GM21390 (cell line): ENCODE measurements at regions not wholly inside any gene's neighbourhood (a gene's known extent, or its start where the extent isn't known, plus 50 kb on each side); places are given as distances from the start of the nearest gene placed in this dataset.
A peak's percentile ranks its signal among the peaks of the same experiment; 100 is the strongest.

ENCODE experiments used
- ATAC-seq: cut with Tn5 transposase; IDR thresholded peaks from one replicate; pipeline ENCODE4 v1.9.1; 2021; ENCODE audit not compliant: unreplicated experiment

GRCh38 chr6:45830441-45831139, 185.1 kb downstream of the CLIC5 start:
- ATAC-seq: peak; percentile 96

GRCh38 chr6:45829873-45830272, 185.8 kb downstream of the CLIC5 start:
- no peak for ATAC-seq

GRCh38 chr6:45827952-45828530, 187.6 kb downstream of the CLIC5 start:
- no peak for ATAC-seq

GRCh38 chr6:45822873-45823272, 192.8 kb downstream of the CLIC5 start:
- ATAC-seq: no peak

- no peak for ATAC-seq
Measured at GRCh38 chr6:45822246-45822812, 193.3 kb downstream of the CLIC5 start.

- no peak for ATAC-seq
Measured at GRCh38 chr6:45818655-45819054, 197.0 kb downstream of the CLIC5 start.

- no peak for ATAC-seq
Measured at GRCh38 chr6:45816674-45817297, 198.9 kb downstream of the CLIC5 start.

GRCh38 chr6:45815466-45816125, 200.1 kb downstream of the CLIC5 start:
- ATAC-seq: no peak

GRCh38 chr6:45814772-45815171, 200.9 kb downstream of the CLIC5 start:
- no peak for ATAC-seq

- no peak for ATAC-seq
Measured at GRCh38 chr6:45813943-45814342, 201.7 kb downstream of the CLIC5 start.

- no peak for ATAC-seq
Measured at GRCh38 chr6:45812922-45813321, 202.7 kb downstream of the CLIC5 start.

GRCh38 chr6:45808917-45809316, 206.7 kb downstream of the CLIC5 start:
- no peak for ATAC-seq

- ATAC-seq: no peak
Measured at GRCh38 chr6:45808042-45808645, 207.5 kb downstream of the CLIC5 start.

- no peak for ATAC-seq
Measured at GRCh38 chr6:45807311-45808041, 208.2 kb downstream of the CLIC5 start.

- ATAC-seq: no peak
Measured at GRCh38 chr6:45806172-45806571, 209.5 kb downstream of the CLIC5 start.

GRCh38 chr6:45803071-45803470, 212.6 kb downstream of the CLIC5 start:
- no peak for ATAC-seq

- peak; percentile 50 for ATAC-seq
Measured at GRCh38 chr6:45801471-45802289, 214.0 kb downstream of the CLIC5 start.

GRCh38 chr6:45800911-45801310, 214.7 kb downstream of the CLIC5 start:
- ATAC-seq: no peak

GRCh38 chr6:45795678-45796077, 220.0 kb downstream of the CLIC5 start:
- ATAC-seq: no peak

- no peak for ATAC-seq
Measured at GRCh38 chr6:45794465-45794864, 221.2 kb downstream of the CLIC5 start.
